ENCODE measurements at regions not wholly inside any gene's neighbourhood (a gene's known extent, or its start where the extent isn't known, plus 50 kb on each side); places are given as distances from the start of the nearest gene placed in this dataset.

GRCh38 chr1:214219902-214220301 lies 61.1 kb upstream of the SMYD2 start:
- no peak for TF ChIP-seq CTCF (IDR thresholded peaks at IDR 0.05)
- no peak for TF ChIP-seq POLR2A (IDR thresholded peaks at IDR 0.05)
- TF ChIP-seq EP300 (IDR thresholded peaks at IDR 0.05) = no peak
- TF ChIP-seq POLR2AphosphoS5 (IDR thresholded peaks at IDR 0.05) = no peak

All from sigmoid colon (tissue), 4 donors.